Testis (tissue), 2 donors: ENCODE measurements at regions not wholly inside any gene's neighbourhood (a gene's known extent, or its start where the extent isn't known, plus 50 kb on each side); places are given as distances from the start of the nearest gene placed in this dataset.

ENCODE experiments used
- DNase-seq: peaks from one replicate; pipeline ENCODE4 v3.0.0-alpha.2; 2019
- H3K27ac ChIP-seq, 2 donors: fragments of 200-600 bp; sonication (generic); one replicate each; pipeline ENCODE4 v1.5.1; 2019
- H3K27me3 ChIP-seq: fragments of 200-600 bp; sonication (generic); one replicate; pipeline ENCODE4 v1.5.1; 2019
- H3K36me3 ChIP-seq: fragments of 200-600 bp; sonication (generic); one replicate; pipeline ENCODE4 v1.5.1; 2017; ENCODE audit warnings: low read depth; ENCODE audit errors: missing control alignments
- H3K4me1 ChIP-seq: fragments of 200-600 bp; sonication (generic); one replicate; pipeline ENCODE4 v1.5.1; 2019
- H3K4me3 ChIP-seq, 2 donors: fragments of 200-600 bp; sonication (generic); one replicate each; pipeline ENCODE4 v1.5.1; 2017 to 2019
- H3K9me3 ChIP-seq: fragments of 200-600 bp; sonication (generic); one replicate; pipeline ENCODE4 v1.5.1; 2017
- POLR2A ChIP-seq: fragments of 450-650 bp; IDR thresholded peaks from one replicate; pipeline ENCODE4 v1.6.1; 2017; ENCODE audit warnings: antibody characterized with exemption, mild to moderate bottlenecking, moderate library complexity
- WGBS, 2 donors: methylation state at CpG; one replicate each; pipeline ENCODE4 v1.1.5; 2018; 5-methylcytosine and 5-hydroxymethylcytosine counted together
- intact Hi-C: fragments of 100-400 bp; cut with DNase I; formaldehyde crosslinking; loops from one replicate; pipeline ENCODE4 v1.15.1; 2023; ENCODE audit warnings: low total_unique reads
- TF ChIP-seq, protein P1 (sequence below), 3 experiments: fragments of 450-650 bp in 2 of 3; fragments of 200-600 bp in 1 of 3; sonication (generic) in 1 of 3; IDR thresholded peaks; one replicate each; pipeline ENCODE4 v1.5.1; 2016 to 2019; ENCODE audit warnings: antibody characterized with exemption in 3 of 3, mild to moderate bottlenecking in 2 of 3, moderate library complexity in 1 of 3

GRCh38 chrX:39559229-39559628, 538.5 kb downstream of the BCOR start:
- TF ChIP-seq POLR2A = no peak
- TF ChIP-seq, protein P1, sequence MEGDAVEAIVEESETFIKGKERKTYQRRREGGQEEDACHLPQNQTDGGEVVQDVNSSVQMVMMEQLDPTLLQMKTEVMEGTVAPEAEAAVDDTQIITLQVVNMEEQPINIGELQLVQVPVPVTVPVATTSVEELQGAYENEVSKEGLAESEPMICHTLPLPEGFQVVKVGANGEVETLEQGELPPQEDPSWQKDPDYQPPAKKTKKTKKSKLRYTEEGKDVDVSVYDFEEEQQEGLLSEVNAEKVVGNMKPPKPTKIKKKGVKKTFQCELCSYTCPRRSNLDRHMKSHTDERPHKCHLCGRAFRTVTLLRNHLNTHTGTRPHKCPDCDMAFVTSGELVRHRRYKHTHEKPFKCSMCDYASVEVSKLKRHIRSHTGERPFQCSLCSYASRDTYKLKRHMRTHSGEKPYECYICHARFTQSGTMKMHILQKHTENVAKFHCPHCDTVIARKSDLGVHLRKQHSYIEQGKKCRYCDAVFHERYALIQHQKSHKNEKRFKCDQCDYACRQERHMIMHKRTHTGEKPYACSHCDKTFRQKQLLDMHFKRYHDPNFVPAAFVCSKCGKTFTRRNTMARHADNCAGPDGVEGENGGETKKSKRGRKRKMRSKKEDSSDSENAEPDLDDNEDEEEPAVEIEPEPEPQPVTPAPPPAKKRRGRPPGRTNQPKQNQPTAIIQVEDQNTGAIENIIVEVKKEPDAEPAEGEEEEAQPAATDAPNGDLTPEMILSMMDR (IDR thresholded peaks at IDR 0.05) = no peak
- Histone ChIP-seq H3K4me3 (no peak overlapping the region), H3K9me3 (no peaks in the 10 kb centered on the region), H3K36me3 (no peaks in the 10 kb centered on the region), H3K27me3 (no peaks in the 10 kb centered on the region), H3K27ac (no peak overlapping the region), H3K4me1 (no peaks in the 10 kb centered on the region)
- intact Hi-C loops = no loop called here
- no peak for DNase-seq
- WGBS, 2 donors = 90 to 94% methylated on average over 4 of the region's 4 CpGs

- Histone ChIP-seq H3K36me3 (no peaks in the 10 kb centered on the region), H3K27me3 (no peaks in the 10 kb centered on the region), H3K9me3 (no peaks in the 10 kb centered on the region), H3K4me1 (no peaks in the 10 kb centered on the region), H3K4me3 (no peak overlapping the region), H3K27ac (no peak overlapping the region)
- TF ChIP-seq, protein P1 (IDR thresholded peaks at IDR 0.05) = no peak
- TF ChIP-seq POLR2A = no peak
- 88 to 93% methylated on average over 6 to 12 of the region's 12 CpGs for WGBS, 2 donors
- intact Hi-C loops = no loop called here
- no peak for DNase-seq
These were observed 537.5 kb downstream of the BCOR start for GRCh38 chrX:39560271-39560670.

DNA sequence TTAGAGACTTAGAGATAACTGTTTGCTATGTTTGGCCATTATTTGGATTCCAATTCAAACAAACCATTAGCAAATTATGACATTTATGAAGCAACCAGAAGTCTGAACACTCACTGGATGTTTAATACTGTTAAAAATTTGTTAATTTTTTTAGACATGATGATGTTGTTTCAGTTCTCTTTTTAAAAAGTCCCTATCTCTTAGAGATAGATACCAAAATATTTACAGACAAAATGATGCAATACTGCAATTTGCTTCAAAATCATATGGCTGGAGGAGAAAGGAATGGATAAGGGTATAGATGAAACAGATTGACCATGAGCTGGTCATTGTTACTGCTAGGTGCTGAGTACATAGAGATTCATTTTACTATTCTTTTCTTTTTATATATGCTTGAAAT, 534.6 kb downstream of the BCOR start:
- Histone ChIP-seq H3K27me3 (no peaks in the 10 kb centered on the region), H3K9me3 (no peaks in the 10 kb centered on the region), H3K4me1 (no peaks in the 10 kb centered on the region), H3K4me3 (no peak overlapping the region), H3K36me3 (no peaks in the 10 kb centered on the region), H3K27ac (no peak overlapping the region)
- DNase-seq = no peak
- intact Hi-C loops = no loop called here
- TF ChIP-seq, protein P1 (IDR thresholded peaks at IDR 0.05) = no peak
- TF ChIP-seq POLR2A = no peak

DNA sequence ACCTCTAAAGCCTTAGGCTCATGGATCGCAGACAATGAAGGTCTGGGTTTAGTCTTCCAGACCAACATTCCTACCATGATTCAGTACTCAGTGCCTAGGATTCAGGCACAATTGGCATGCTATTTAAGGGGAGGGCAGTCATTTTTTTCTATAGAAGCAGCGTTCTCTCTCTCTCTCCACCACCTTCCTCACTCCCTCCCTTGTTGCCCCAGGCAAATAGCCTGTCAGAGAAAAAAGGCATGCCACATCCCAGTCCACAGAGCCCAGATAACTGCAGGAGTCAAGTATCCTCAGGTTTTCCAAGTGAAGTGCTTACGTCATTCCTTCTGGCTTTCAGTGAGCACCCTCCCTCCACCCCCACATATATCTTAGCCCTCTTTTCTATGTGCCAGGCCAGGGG, 533.0 kb downstream of the BCOR start:
- H3K36me3 ChIP-seq = no peaks in the 10 kb centered on the region
- no peak overlapping the region for H3K27ac ChIP-seq
- H3K4me1 ChIP-seq = no peaks in the 10 kb centered on the region
- TF ChIP-seq, protein P1 (IDR thresholded peaks at IDR 0.05) = no peak
- no peak for TF ChIP-seq POLR2A
- no peaks in the 10 kb centered on the region for H3K9me3 ChIP-seq
- no peak for DNase-seq
- WGBS, 2 donors = 85 to 94% methylated on average over 3 of the region's 3 CpGs
- H3K4me3 ChIP-seq = no peak overlapping the region
- no peaks in the 10 kb centered on the region for H3K27me3 ChIP-seq
- intact Hi-C loops = no loop called here

DNA sequence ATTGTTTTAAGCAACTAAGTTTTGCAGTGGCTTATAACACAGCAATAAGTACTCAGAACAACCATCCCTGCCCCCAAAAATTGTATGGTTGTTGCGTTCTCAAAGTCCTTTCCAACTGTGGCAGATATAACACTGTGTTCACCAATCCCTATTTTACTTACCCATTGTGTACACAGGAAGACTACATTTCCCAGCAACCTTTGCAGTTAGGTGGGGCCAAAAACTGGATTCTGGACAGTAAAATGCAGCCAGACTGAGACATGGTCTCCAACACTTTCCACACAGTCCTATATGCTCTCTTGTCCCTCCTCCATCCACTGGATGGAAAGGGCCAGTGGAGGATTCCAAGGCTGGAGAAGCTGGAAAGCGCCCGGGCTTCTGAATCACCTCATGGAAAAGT, 523.6 kb downstream of the BCOR start:
- 0 to 63% methylated on average over 1 to 3 of the region's 3 CpGs for WGBS, 2 donors
- Histone ChIP-seq H3K4me3 (no peak overlapping the region), H3K36me3 (no peaks in the 10 kb centered on the region), H3K9me3 (no peaks in the 10 kb centered on the region), H3K27ac (no peak overlapping the region), H3K27me3 (no peaks in the 10 kb centered on the region), H3K4me1 (no peaks in the 10 kb centered on the region)
- intact Hi-C loops = no loop called here
- no peak for TF ChIP-seq POLR2A
- TF ChIP-seq, protein P1 (IDR thresholded peaks at IDR 0.05) = no peak
- DNase-seq = no peak
